Right ventricle myocardium inferior (tissue), 1 donor: ENCODE measurements at regions not wholly inside any gene's neighbourhood (a gene's known extent, or its start where the extent isn't known, plus 50 kb on each side); places are given as distances from the start of the nearest gene placed in this dataset.
"Not testable (repeated sequence)": the region's sequence is repeated elsewhere in the genome, so short reads cannot be mapped to it uniquely, and the experiment has no call there.

Experiments
- ATAC-seq: fragments of 200-7000 bp; cut with Tn5 transposase; one replicate; pipeline ENCODE4 v1.9.1; 2020; ENCODE audit warnings: mild to moderate bottlenecking, moderate library complexity
- DNase-seq: peaks from one replicate; pipeline ENCODE4 v3.0.0; 2021; ENCODE audit errors: missing footprints
- intact Hi-C: fragments of 100-400 bp; cut with DNase I; formaldehyde crosslinking; loops from one replicate; pipeline ENCODE4 v1.11.0; 2022
- donor health status: DM: no; HTN: yes; CAD: no; lungs with severe emphysema.

DNA sequence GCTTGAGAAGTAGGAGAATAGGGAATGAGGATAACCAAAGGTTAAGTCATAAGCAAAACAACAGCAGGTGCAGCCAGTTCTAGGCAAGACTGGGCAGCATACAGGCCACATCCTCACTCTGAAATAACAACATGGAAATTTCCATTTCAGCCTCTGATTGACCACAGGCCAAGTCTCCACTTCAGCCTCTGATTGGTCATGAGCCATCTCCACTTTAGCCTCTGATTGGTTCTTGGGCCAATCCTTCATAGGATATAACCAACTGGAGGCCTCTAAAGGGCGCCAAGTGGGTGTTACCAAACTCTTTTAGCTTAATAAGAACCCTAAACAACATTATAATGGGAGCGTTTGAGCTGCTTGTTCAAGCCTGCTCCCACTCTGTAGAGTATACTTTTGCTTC lies 512.0 kb downstream of the NPIPA7 start:
- intact Hi-C loops, result no loop called here
- DNase-seq (no peak), ATAC-seq (no peak)

- DNase-seq (no peak), ATAC-seq (no peak)
- intact Hi-C loops, result no loop called here
These were observed 525.7 kb downstream of the NPIPA7 start for GRCh38 chr16:16904601-16905000.

- DNase-seq (no peak), ATAC-seq (no peak)
- intact Hi-C loops, result no loop called here
These were observed 526.9 kb downstream of the NPIPA7 start for GRCh38 chr16:16905850-16906249.

DNA sequence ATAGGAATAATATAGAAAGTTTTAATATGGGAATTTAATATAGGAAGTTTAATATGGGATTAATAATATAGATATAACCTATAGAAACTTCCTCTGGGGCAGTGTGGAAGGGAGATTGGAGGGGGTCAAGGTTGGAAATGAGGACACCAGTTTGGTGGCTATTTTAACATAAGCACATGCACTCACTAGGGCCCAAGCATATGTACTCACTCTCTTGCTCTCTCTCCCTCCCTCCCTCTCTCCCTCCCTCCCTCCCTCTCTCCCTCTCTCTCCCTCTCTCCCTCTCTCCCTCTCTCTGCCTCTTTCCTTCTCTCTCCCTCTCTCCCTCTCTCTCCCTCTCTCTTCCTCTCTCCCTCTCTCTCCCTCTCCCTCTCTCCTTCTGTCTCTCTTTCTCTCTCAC lies 528.1 kb downstream of the NPIPA7 start:
- intact Hi-C loops, result no loop called here
- DNase-seq, result no peak
- no peak for ATAC-seq

GRCh38 chr16:16908077-16908476 lies 529.1 kb downstream of the NPIPA7 start:
- intact Hi-C loops, result no loop called here
- no peak for ATAC-seq
- no peak for DNase-seq

- DNase-seq (no peak), ATAC-seq (no peak)
- intact Hi-C loops, result no loop called here
These were observed 530.2 kb downstream of the NPIPA7 start for GRCh38 chr16:16909126-16909525.

GRCh38 chr16:16910666-16911065 lies 531.7 kb downstream of the NPIPA7 start:
- intact Hi-C loops, result no loop called here
- ATAC-seq (no peak), DNase-seq (no peak)

- no peak for DNase-seq
- intact Hi-C loops, result no loop called here
- no peak for ATAC-seq
These were observed 536.8 kb downstream of the NPIPA7 start for GRCh38 chr16:16915771-16916170.

- intact Hi-C loops, result no loop called here
- DNase-seq, result no peak
- ATAC-seq, result no peak
These were observed 538.3 kb downstream of the NPIPA7 start for GRCh38 chr16:16917191-16917785.

DNA sequence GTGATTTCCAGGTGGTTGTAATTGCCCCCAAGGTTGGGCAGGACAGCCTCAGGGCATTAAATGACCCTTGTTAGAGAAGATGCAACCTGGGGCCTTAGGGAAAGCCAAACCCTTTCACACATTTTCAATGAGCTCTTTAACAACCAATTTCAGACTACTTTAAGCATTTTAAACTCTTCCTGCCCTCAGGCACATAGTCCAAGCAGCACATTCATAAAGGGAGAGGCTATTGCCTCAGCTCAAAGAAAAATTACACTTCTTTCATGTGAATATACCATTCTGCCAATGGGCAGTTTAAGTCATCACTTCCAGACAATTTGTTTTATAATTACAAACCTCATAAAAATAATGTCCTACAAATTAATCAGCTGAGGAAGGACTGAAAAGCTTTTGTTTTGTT lies 544.5 kb downstream of the NPIPA7 start:
- intact Hi-C loops, result no loop called here
- no peak for DNase-seq
- no peak for ATAC-seq

DNA sequence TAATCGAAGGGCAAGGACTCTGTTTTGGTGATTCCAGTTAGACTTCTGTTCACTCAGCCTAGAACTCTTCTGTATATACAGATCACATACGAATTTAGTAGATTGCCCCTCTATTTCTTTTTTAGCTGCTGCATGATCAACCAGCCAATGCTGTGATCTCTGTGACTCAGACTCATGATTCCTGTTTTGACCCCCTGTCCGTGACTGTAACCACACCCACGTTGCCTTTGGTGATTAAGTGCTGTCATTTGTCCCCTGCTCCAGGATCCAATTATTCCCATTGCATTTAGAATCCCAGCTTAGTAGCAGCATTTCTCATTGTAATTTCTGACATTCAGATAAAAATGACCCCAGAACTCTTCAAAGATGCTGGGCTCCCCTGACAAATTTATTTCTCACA lies 545.7 kb downstream of the NPIPA7 start:
- ATAC-seq (no peak), DNase-seq (no peak)
- intact Hi-C loops, result no loop called here

GRCh38 chr16:16925432-16925831 lies 545.3 kb downstream of the XYLT1 start:
- ATAC-seq, result no peak
- DNase-seq, result no peak
- intact Hi-C loops, result no loop called here

DNA sequence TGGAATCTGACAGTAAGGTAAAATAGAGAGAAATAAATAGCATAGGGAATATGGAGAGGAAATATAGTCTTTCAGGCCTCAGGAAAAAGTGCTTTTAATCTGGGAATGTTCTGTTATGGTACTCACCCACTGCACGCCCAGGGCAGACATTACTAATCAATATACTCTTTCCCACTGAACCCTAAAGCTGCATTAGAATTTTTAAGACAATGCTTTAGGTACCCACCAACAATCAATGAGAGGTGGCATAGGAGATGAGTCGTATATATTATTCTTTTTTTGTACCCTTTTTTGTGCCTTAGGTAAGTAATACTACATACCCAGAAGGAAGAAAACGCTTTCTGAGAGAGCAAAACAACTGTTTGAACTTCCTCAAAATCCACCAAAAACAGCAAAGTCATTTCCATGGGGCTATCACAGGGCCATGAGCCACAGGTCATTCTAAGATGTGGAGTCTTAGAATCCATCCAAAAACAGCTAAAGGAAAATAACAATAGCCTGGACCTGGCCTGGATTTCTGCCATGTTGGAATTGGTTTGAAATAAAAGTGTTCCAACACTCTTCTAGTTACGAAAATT lies 542.1 kb downstream of the XYLT1 start:
- no peak for ATAC-seq

GRCh38 chr16:16930309-16931000 lies 540.3 kb downstream of the XYLT1 start:
- DNase-seq (no peak), ATAC-seq (no peak)
- intact Hi-C loops, result no loop called here

More for the DNA sequence above, 542.1 kb downstream of the XYLT1 start:
- intact Hi-C loops, result no loop called here
- no peak for DNase-seq

- DNase-seq (no peak), ATAC-seq (no peak)
- intact Hi-C loops, result no loop called here
These were observed 536.9 kb downstream of the XYLT1 start for GRCh38 chr16:16933861-16934260.

DNA sequence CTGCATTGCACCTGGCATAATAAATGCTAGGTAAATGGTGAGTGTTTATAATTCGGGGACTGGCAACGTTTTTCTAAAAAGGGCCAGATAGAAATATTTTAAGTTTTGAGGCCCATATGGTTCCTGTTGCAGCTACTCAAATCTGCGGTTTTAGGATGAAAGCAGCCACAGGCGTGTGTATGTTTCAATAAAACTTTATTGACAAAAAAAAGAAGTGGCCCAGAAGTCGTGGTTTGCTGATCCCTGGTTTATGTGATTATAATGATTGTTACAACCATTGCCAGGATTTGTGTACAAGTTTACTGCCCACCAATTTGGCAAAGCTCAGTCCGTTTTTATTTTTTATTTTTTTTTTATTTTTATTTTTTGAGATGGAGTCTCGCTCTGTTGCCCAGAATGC lies 536.1 kb downstream of the XYLT1 start:
- intact Hi-C loops, result no loop called here
- ATAC-seq (no peak), DNase-seq (no peak)

- intact Hi-C loops, ATAC-seq, DNase-seq: not testable (repeated sequence)
These were observed 534.9 kb downstream of the XYLT1 start for GRCh38 chr16:16935909-16936308.

DNA sequence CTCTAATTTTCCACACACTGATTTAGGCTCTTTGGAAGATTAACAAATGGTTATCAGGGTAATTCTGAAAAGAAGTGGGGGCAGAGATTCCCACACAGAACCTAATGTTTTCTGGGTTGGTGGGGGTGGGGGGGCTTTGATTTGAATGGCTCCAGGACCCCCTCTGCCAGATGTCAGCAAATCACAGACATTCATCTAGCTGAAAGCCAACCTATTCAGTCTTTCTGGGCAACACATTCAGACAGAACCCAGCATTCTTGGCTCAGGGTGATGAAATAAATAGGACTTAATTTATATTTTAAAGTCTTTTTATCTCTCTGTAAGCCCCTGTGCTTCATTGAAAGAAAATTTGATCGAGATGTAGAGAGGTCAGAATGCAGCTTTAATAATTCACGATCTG lies 533.2 kb downstream of the XYLT1 start:
- intact Hi-C loops, result no loop called here
- ATAC-seq, result no peak

GRCh38 chr16:16938009-16938408 lies 532.8 kb downstream of the XYLT1 start:
- ATAC-seq, result no peak
- no peak for DNase-seq
- intact Hi-C loops, result no loop called here

More for the DNA sequence above, 533.2 kb downstream of the XYLT1 start:
- DNase-seq, result no peak

DNA sequence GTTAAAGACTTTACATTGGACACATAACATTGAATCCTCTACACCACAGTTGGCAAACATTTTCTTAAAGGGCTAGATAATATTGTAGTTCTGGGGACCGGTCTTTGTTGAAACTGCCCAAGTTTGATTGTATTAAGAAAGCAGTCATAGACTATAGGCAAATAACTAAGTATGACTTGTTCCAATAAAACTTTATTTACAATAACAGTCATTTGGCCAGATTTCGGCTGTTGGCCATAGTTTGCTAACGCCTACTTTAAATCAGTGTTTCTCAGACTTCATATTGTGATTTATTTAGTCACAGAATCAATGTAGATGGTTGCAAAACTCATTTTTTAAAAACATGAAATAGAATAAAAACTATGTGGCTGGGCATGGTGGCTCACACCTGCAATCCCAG lies 531.8 kb downstream of the XYLT1 start:
- ATAC-seq (no peak), DNase-seq (no peak)
- intact Hi-C loops, result no loop called here

GRCh38 chr16:16940351-16940750 lies 530.4 kb downstream of the XYLT1 start:
- intact Hi-C loops, result no loop called here
- no peak for ATAC-seq
- no peak for DNase-seq
